ENCODE measurements at regions not wholly inside any gene's neighbourhood (a gene's known extent, or its start where the extent isn't known, plus 50 kb on each side); places are given as distances from the start of the nearest gene placed in this dataset.
"Not testable (repeated sequence)": the region's sequence is repeated elsewhere in the genome, so short reads cannot be mapped to it uniquely, and the experiment has no call there.

- Histone ChIP-seq H3K4me3 (ENCODE audit: insufficient read length, low read depth) (no peak overlapping the region), H3K36me3 (ENCODE audit: insufficient read depth, insufficient read length, low read length) (no peaks in the 10 kb centered on the region), H3K9me3 (ENCODE audit: insufficient read depth, low read length) (peaks cover 25% of the 10 kb centered on the region), H3K4me1 (ENCODE audit: insufficient read depth, insufficient read length) (peaks cover 5% of the 10 kb centered on the region), H3K27me3 (ENCODE audit: insufficient read depth, insufficient read length) (peaks cover 6% of the 10 kb centered on the region), H3K9ac (ENCODE audit: insufficient read length, low read depth) (no peak overlapping the region)
- DNase-seq (ENCODE audit: low read depth, low spot score), result no peak
- TF ChIP-seq ZNF274 (IDR thresholded peaks at IDR 0.05; ENCODE audit: low read depth, low read length) (no peak), YY1 (IDR thresholded peaks at IDR 0.05; ENCODE audit: insufficient read depth, insufficient read length) (no peak), SUZ12 (IDR thresholded peaks at IDR 0.05; ENCODE audit: extremely low read depth, insufficient read depth, insufficient read length) (no peak)
These were observed 141.7 kb downstream of the ARL4C start for GRCh38 chr2:234355021-234355720.

GRCh38 chr2:234352270-234352669, 144.6 kb downstream of the ARL4C start:
- H3K4me1 ChIP-seq (ENCODE audit: insufficient read depth, insufficient read length), result peaks cover 5% of the 10 kb centered on the region
- H3K36me3 ChIP-seq (ENCODE audit: insufficient read depth, insufficient read length, low read length), result no peaks in the 10 kb centered on the region
- no peak overlapping the region for H3K9ac ChIP-seq (ENCODE audit: insufficient read length, low read depth)
- H3K27me3 ChIP-seq (ENCODE audit: insufficient read depth, insufficient read length), result peaks cover 2% of the 10 kb centered on the region
- no peak for TF ChIP-seq SUZ12 (IDR thresholded peaks at IDR 0.05; ENCODE audit: extremely low read depth, insufficient read depth, insufficient read length)
- no peak for TF ChIP-seq YY1 (IDR thresholded peaks at IDR 0.05; ENCODE audit: insufficient read depth, insufficient read length)
- no peak overlapping the region for H3K4me3 ChIP-seq (ENCODE audit: insufficient read length, low read depth)
- peaks cover 15% of the 10 kb centered on the region for H3K9me3 ChIP-seq (ENCODE audit: insufficient read depth, low read length)
- DNase-seq (ENCODE audit: low read depth, low spot score), result no peak

GRCh38 chr2:234351866-234352265, 145.0 kb downstream of the ARL4C start:
- not testable (repeated sequence) for DNase-seq (ENCODE audit: low read depth, low spot score); H3K9ac ChIP-seq (ENCODE audit: insufficient read length, low read depth); H3K36me3 ChIP-seq (ENCODE audit: insufficient read depth, insufficient read length, low read length); H3K4me3 ChIP-seq (ENCODE audit: insufficient read length, low read depth); H3K27me3 ChIP-seq (ENCODE audit: insufficient read depth, insufficient read length); H3K4me1 ChIP-seq (ENCODE audit: insufficient read depth, insufficient read length)
- H3K9me3 ChIP-seq (ENCODE audit: insufficient read depth, low read length), result peaks cover 15% of the 10 kb centered on the region

GRCh38 chr2:234348081-234348480, 148.8 kb downstream of the ARL4C start:
- DNase-seq (ENCODE audit: low read depth, low spot score), result no peak
- Histone ChIP-seq H3K4me1 (ENCODE audit: insufficient read depth, insufficient read length) (no peaks in the 10 kb centered on the region), H3K36me3 (ENCODE audit: insufficient read depth, insufficient read length, low read length) (no peaks in the 10 kb centered on the region), H3K9ac (ENCODE audit: insufficient read length, low read depth) (no peak overlapping the region), H3K27me3 (ENCODE audit: insufficient read depth, insufficient read length) (no peaks in the 10 kb centered on the region), H3K4me3 (ENCODE audit: insufficient read length, low read depth) (no peak overlapping the region), H3K9me3 (ENCODE audit: insufficient read depth, low read length) (peaks cover 12% of the 10 kb centered on the region)
- TF ChIP-seq SUZ12 (IDR thresholded peaks at IDR 0.05; ENCODE audit: extremely low read depth, insufficient read depth, insufficient read length) (no peak), YY1 (IDR thresholded peaks at IDR 0.05; ENCODE audit: insufficient read depth, insufficient read length) (no peak), ZNF274 (IDR thresholded peaks at IDR 0.05; ENCODE audit: low read depth, low read length) (no peak)

DNA sequence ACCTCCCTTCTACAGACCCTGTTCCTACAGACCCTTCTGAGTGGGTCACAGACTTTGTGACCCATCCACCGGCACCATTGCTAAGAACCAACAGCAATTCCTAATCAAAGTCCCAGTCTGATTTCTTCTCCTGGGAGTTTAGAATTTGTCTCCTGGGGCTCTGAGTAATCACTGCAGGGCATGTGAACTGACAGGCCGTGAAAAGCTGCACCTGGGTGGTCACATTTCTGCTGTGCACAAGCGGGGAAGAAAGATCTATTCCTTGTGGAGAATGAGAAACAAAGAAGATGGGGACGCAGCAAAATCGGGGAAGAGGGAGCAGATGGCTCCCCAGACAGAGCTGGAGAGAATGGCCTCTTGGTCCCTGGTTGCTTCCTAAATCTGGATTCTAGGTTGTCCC, 151.0 kb downstream of the ARL4C start:
- no peaks in the 10 kb centered on the region for H3K4me1 ChIP-seq (ENCODE audit: insufficient read depth, insufficient read length)
- no peaks in the 10 kb centered on the region for H3K36me3 ChIP-seq (ENCODE audit: insufficient read depth, insufficient read length, low read length)
- no peaks in the 10 kb centered on the region for H3K27me3 ChIP-seq (ENCODE audit: insufficient read depth, insufficient read length)
- DNase-seq (ENCODE audit: low read depth, low spot score), result no peak
- TF ChIP-seq YY1 (IDR thresholded peaks at IDR 0.05; ENCODE audit: insufficient read depth, insufficient read length), result no peak
- TF ChIP-seq ZNF274 (IDR thresholded peaks at IDR 0.05; ENCODE audit: low read depth, low read length), result no peak
- no peak for TF ChIP-seq SUZ12 (IDR thresholded peaks at IDR 0.05; ENCODE audit: extremely low read depth, insufficient read depth, insufficient read length)
- H3K9ac ChIP-seq (ENCODE audit: insufficient read length, low read depth), result no peak overlapping the region
- no peaks in the 10 kb centered on the region for H3K9me3 ChIP-seq (ENCODE audit: insufficient read depth, low read length)
- no peak overlapping the region for H3K4me3 ChIP-seq (ENCODE audit: insufficient read length, low read depth)

GRCh38 chr2:234344012-234344411, 152.9 kb downstream of the ARL4C start:
- Histone ChIP-seq H3K27me3 (ENCODE audit: insufficient read depth, insufficient read length) (no peaks in the 10 kb centered on the region), H3K36me3 (ENCODE audit: insufficient read depth, insufficient read length, low read length) (no peaks in the 10 kb centered on the region), H3K9me3 (ENCODE audit: insufficient read depth, low read length) (0 out of 2 replicates have a peak, but pooled peaks cover 6% of the 10 kb centered on the region), H3K9ac (ENCODE audit: insufficient read length, low read depth) (no peak overlapping the region), H3K4me3 (ENCODE audit: insufficient read length, low read depth) (no peak overlapping the region), H3K4me1 (ENCODE audit: insufficient read depth, insufficient read length) (no peaks in the 10 kb centered on the region)
- no peak for TF ChIP-seq ZNF274 (IDR thresholded peaks at IDR 0.05; ENCODE audit: low read depth, low read length)
- no peak for TF ChIP-seq YY1 (IDR thresholded peaks at IDR 0.05; ENCODE audit: insufficient read depth, insufficient read length)
- no peak for TF ChIP-seq SUZ12 (IDR thresholded peaks at IDR 0.05; ENCODE audit: extremely low read depth, insufficient read depth, insufficient read length)
- no peak for DNase-seq (ENCODE audit: low read depth, low spot score)

DNA sequence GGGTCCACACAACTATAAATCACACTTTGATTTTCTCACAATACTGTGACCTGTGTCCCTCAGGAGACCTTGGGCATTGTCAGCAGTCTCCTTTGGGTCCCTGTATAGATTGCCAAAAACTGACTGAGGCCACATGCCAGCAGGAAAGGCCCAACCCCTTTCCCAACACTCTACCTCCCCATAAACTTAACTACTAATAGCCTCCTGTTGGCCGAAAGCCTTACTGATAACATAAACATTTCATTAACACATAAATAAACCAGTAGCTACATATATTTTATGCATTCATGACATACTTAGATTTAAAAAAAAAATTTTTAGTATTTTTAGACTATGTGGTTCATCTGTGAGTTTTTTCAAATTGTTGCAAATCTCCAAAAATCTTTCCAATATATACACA, 153.5 kb downstream of the ARL4C start:
- H3K27me3 ChIP-seq (ENCODE audit: insufficient read depth, insufficient read length), result no peaks in the 10 kb centered on the region
- DNase-seq (ENCODE audit: low read depth, low spot score), result no peak
- H3K4me1 ChIP-seq (ENCODE audit: insufficient read depth, insufficient read length), result no peaks in the 10 kb centered on the region
- H3K36me3 ChIP-seq (ENCODE audit: insufficient read depth, insufficient read length, low read length), result no peaks in the 10 kb centered on the region
- TF ChIP-seq SUZ12 (IDR thresholded peaks at IDR 0.05; ENCODE audit: extremely low read depth, insufficient read depth, insufficient read length), result no peak
- TF ChIP-seq YY1 (IDR thresholded peaks at IDR 0.05; ENCODE audit: insufficient read depth, insufficient read length), result no peak
- H3K9ac ChIP-seq (ENCODE audit: insufficient read length, low read depth), result no peak overlapping the region
- H3K4me3 ChIP-seq (ENCODE audit: insufficient read length, low read depth), result no peak overlapping the region
- H3K9me3 ChIP-seq (ENCODE audit: insufficient read depth, low read length), result 0 out of 2 replicates have a peak, but pooled peaks cover 7% of the 10 kb centered on the region

Measured in NT2/D1 (cell line).